ENCODE measurements at regions not wholly inside any gene's neighbourhood (a gene's known extent, or its start where the extent isn't known, plus 50 kb on each side); places are given as distances from the start of the nearest gene placed in this dataset.

DNA sequence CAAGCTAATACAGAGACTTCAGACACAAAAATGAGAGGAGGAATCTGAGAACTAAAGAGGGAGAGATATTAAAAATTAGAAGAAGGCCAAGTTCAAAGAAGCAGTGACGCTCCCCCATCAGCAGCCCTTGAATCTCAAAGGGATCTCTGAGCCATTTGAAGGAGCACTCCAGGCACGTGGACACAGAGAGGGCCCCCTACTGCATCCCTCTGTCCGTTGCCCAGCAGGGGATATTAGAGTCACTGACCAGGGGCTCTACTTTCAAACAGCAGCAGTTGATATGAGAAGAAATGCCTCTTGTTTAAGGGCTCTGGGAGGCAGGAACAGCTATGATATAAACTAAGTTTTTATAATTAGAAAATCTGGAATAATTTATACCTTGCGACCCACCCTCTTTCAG is 479.0 kb upstream of the SALL1 start:
- no peaks in the 10 kb centered on the region for H3K36me3 ChIP-seq (replicated peaks in 1 of 2; ENCODE audit: control insufficient read depth in 2 of 2, insufficient read depth in 2 of 2, low read length in 2 of 2)
- no peak overlapping the region for H3K4ac ChIP-seq (ENCODE audit: low read length)
- H3K4me3 ChIP-seq (ENCODE audit: low read length in 2 of 2), result no peak overlapping the region
- no peak for DNase-seq (ENCODE audit: low spot score)
- no peaks in the 10 kb centered on the region for H3K79me1 ChIP-seq (ENCODE audit: low read depth, low read length)
- H3K18ac ChIP-seq (ENCODE audit: low read length), result no peak overlapping the region
- no peak overlapping the region for H2BK15ac ChIP-seq (ENCODE audit: low read length)
- no peak overlapping the region for H2BK12ac ChIP-seq (ENCODE audit: low read length)
- no peak overlapping the region for H4K91ac ChIP-seq (ENCODE audit: low read depth, low read length, poor library complexity)
- no peak overlapping the region for H3K9ac ChIP-seq (ENCODE audit: low read depth, low read length, poor library complexity)
- H2AFZ ChIP-seq (ENCODE audit: low read length), result no peak overlapping the region
- H2AK5ac ChIP-seq (ENCODE audit: low read depth, low read length), result no peak overlapping the region
- no CpG with 5 or more reads among the region's 4 CpGs for WGBS, 2 donors (ENCODE audit: extremely low coverage in 2 of 2, insufficient read length in 2 of 2, insufficient replicate concordance in 1 of 2)
- H2BK5ac ChIP-seq (ENCODE audit: low read length), result no peak overlapping the region
- no peak overlapping the region for H2BK120ac ChIP-seq (ENCODE audit: low read depth, low read length)
- no peak overlapping the region for H3K27ac ChIP-seq (replicated peaks; ENCODE audit: low read length)
- H3K4me1 ChIP-seq (ENCODE audit: control insufficient read depth in 2 of 2, insufficient read depth in 1 of 2, low read depth in 1 of 2, low read length in 2 of 2), result no peaks in the 10 kb centered on the region
- H3K23ac ChIP-seq (ENCODE audit: low read depth, low read length, poor library complexity), result no peak overlapping the region
- no peak overlapping the region for H3K4me2 ChIP-seq (ENCODE audit: insufficient read depth, low read length, poor library complexity, severe bottlenecking)
- H3K9me3 ChIP-seq (replicated peaks in 1 of 2; ENCODE audit: control insufficient read depth in 2 of 2, insufficient read depth in 1 of 2, low read depth in 1 of 2, low read length in 2 of 2), result no peaks in the 10 kb centered on the region
- no peaks in the 10 kb centered on the region for H3K27me3 ChIP-seq (ENCODE audit: control insufficient read depth in 3 of 3, insufficient read depth in 3 of 3, low read depth in 1 of 3, low read length in 3 of 3)
- H3K14ac ChIP-seq (ENCODE audit: low read length), result no peak overlapping the region
- no peak overlapping the region for H4K8ac ChIP-seq (ENCODE audit: low read depth, low read length)

DNA sequence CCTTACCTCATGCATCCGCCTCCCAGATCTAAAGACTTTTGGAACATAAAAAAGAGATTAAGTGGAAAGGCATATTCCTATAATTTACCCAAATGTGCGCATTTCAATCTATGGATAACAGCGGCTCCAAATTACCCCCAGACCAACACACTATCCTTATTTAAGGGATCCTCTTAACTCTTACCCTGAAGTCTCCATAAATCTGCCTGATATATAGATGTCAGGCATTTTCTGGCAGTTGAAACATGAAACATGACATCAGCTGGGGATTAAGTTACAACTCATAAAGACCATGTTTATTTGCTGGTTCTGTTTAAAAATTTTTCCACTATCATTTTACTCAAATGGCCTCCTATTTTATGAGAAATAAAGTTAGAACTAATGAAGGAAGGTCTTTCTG is 478.5 kb upstream of the SALL1 start:
- no peak overlapping the region for H4K91ac ChIP-seq (ENCODE audit: low read depth, low read length, poor library complexity)
- H3K27ac ChIP-seq (replicated peaks; ENCODE audit: low read length), result no peak overlapping the region
- H2BK5ac ChIP-seq (ENCODE audit: low read length), result no peak overlapping the region
- no peaks in the 10 kb centered on the region for H3K36me3 ChIP-seq (replicated peaks in 1 of 2; ENCODE audit: control insufficient read depth in 2 of 2, insufficient read depth in 2 of 2, low read length in 2 of 2)
- no peak overlapping the region for H3K4ac ChIP-seq (ENCODE audit: low read length)
- H3K27me3 ChIP-seq (ENCODE audit: control insufficient read depth in 3 of 3, insufficient read depth in 3 of 3, low read depth in 1 of 3, low read length in 3 of 3), result no peaks in the 10 kb centered on the region
- no peak overlapping the region for H2AFZ ChIP-seq (ENCODE audit: low read length)
- no peaks in the 10 kb centered on the region for H3K4me1 ChIP-seq (ENCODE audit: control insufficient read depth in 2 of 2, insufficient read depth in 1 of 2, low read depth in 1 of 2, low read length in 2 of 2)
- no peaks in the 10 kb centered on the region for H3K9me3 ChIP-seq (replicated peaks in 1 of 2; ENCODE audit: control insufficient read depth in 2 of 2, insufficient read depth in 1 of 2, low read depth in 1 of 2, low read length in 2 of 2)
- H2AK5ac ChIP-seq (ENCODE audit: low read depth, low read length), result no peak overlapping the region
- H2BK12ac ChIP-seq (ENCODE audit: low read length), result no peak overlapping the region
- H3K23ac ChIP-seq (ENCODE audit: low read depth, low read length, poor library complexity), result no peak overlapping the region
- no peak overlapping the region for H2BK15ac ChIP-seq (ENCODE audit: low read length)
- no CpG with 5 or more reads among the region's 3 CpGs for WGBS, 2 donors (ENCODE audit: extremely low coverage in 2 of 2, insufficient read length in 2 of 2, insufficient replicate concordance in 1 of 2)
- H4K8ac ChIP-seq (ENCODE audit: low read depth, low read length), result no peak overlapping the region
- no peak overlapping the region for H3K9ac ChIP-seq (ENCODE audit: low read depth, low read length, poor library complexity)
- no peak overlapping the region for H3K14ac ChIP-seq (ENCODE audit: low read length)
- H3K79me1 ChIP-seq (ENCODE audit: low read depth, low read length), result no peaks in the 10 kb centered on the region
- H2BK120ac ChIP-seq (ENCODE audit: low read depth, low read length), result no peak overlapping the region
- no peak overlapping the region for H3K4me3 ChIP-seq (ENCODE audit: low read length in 2 of 2)
- no peak for DNase-seq (ENCODE audit: low spot score)
- H3K18ac ChIP-seq (ENCODE audit: low read length), result no peak overlapping the region
- H3K4me2 ChIP-seq (ENCODE audit: insufficient read depth, low read length, poor library complexity, severe bottlenecking), result no peak overlapping the region

DNA sequence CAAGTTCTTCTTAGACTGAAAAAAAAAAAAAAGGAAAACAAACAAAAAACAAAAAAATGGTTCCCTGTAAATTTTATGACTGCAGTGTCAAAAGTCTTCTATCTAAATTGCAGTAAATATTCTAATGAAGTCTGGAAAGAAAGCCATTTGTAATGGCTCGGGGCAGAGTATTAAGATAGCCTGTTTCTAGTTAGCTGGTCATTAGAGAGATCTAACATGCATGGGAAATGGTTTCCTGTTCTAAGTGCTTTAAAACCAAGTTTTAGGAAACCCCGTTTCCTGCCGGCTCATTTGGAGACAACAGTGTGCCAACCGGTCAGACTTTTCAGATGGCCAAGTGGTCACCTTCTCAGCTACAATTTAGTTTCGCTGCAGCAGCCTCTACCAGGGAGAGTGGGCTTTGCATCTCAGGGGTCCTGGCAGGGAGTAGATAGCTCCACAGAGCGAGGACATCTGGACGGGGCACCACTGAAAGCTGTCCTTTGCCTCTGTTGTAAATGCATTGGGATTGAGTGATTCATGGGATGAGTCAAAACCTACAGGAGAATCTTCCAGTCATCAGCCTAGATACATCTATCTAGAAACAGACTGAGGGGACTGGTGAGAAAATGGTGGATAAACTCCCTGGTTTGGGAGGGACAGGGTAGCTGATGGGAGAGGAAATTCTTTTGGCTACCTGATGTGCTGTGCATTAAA is 473.2 kb upstream of the SALL1 start:
- Histone ChIP-seq H3K14ac (ENCODE audit: low read length) (no peak overlapping the region), H4K8ac (ENCODE audit: low read depth, low read length) (no peak overlapping the region), H3K4me2 (ENCODE audit: insufficient read depth, low read length, poor library complexity, severe bottlenecking) (no peak overlapping the region), H2AFZ (ENCODE audit: low read length) (no peak overlapping the region), H3K23ac (ENCODE audit: low read depth, low read length, poor library complexity) (no peak overlapping the region), H2BK15ac (ENCODE audit: low read length) (no peak overlapping the region), H4K91ac (ENCODE audit: low read depth, low read length, poor library complexity) (no peak overlapping the region), H2AK5ac (ENCODE audit: low read depth, low read length) (no peak overlapping the region), H3K9ac (ENCODE audit: low read depth, low read length, poor library complexity) (no peak overlapping the region), H2BK5ac (ENCODE audit: low read length) (no peak overlapping the region), H3K36me3 (replicated peaks in 1 of 2; ENCODE audit: control insufficient read depth in 2 of 2, insufficient read depth in 2 of 2, low read length in 2 of 2) (no peaks in the 10 kb centered on the region), H3K4ac (ENCODE audit: low read length) (no peak overlapping the region), H3K27me3 (ENCODE audit: control insufficient read depth in 3 of 3, insufficient read depth in 3 of 3, low read depth in 1 of 3, low read length in 3 of 3) (no peaks in the 10 kb centered on the region), H3K4me3 (ENCODE audit: low read length in 2 of 2) (no peak overlapping the region), H3K4me1 (ENCODE audit: control insufficient read depth in 2 of 2, insufficient read depth in 1 of 2, low read depth in 1 of 2, low read length in 2 of 2) (peaks cover 0 to 1% of the 10 kb centered on the region in 2 donors), H3K18ac (ENCODE audit: low read length) (peak overlapping the region; percentile 24), H3K79me1 (ENCODE audit: low read depth, low read length) (no peaks in the 10 kb centered on the region), H3K9me3 (replicated peaks in 1 of 2; ENCODE audit: control insufficient read depth in 2 of 2, insufficient read depth in 1 of 2, low read depth in 1 of 2, low read length in 2 of 2) (no peaks in the 10 kb centered on the region), H2BK120ac (ENCODE audit: low read depth, low read length) (no peak overlapping the region), H2BK12ac (ENCODE audit: low read length) (no peak overlapping the region), H3K27ac (replicated peaks; ENCODE audit: low read length) (no peak overlapping the region)
- WGBS, 2 donors (ENCODE audit: extremely low coverage in 2 of 2, insufficient read length in 2 of 2, insufficient replicate concordance in 1 of 2), result no CpG with 5 or more reads among the region's 7 CpGs
- no peak for DNase-seq (ENCODE audit: low spot score)

DNA sequence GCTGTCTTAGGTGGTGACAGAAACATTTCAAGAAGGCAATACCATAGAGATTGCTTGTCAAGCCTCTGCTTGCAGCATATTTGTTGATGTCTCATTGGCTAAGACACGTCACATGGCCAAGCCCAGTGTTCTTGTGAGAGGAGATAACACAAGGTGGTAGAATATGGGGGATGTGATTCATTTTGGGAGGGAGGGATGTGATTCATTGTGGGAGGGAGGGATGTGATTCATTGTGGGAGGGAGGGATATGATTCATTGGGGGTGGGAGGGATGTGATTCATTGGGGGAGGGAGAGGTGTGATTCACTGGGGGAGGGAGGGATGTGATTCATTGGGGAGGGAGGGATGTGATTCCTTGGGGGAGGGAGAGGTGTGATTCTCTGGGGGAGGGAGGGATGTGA is 470.5 kb upstream of the SALL1 start:
- Histone ChIP-seq H2AFZ (ENCODE audit: low read length) (no peak overlapping the region), H4K91ac (ENCODE audit: low read depth, low read length, poor library complexity) (no peak overlapping the region), H3K4me2 (ENCODE audit: insufficient read depth, low read length, poor library complexity, severe bottlenecking) (no peak overlapping the region), H2AK5ac (ENCODE audit: low read depth, low read length) (no peak overlapping the region), H2BK120ac (ENCODE audit: low read depth, low read length) (no peak overlapping the region), H3K4me1 (ENCODE audit: control insufficient read depth in 2 of 2, insufficient read depth in 1 of 2, low read depth in 1 of 2, low read length in 2 of 2) (peaks cover 0 to 6% of the 10 kb centered on the region in 2 donors), H2BK5ac (ENCODE audit: low read length) (no peak overlapping the region), H2BK12ac (ENCODE audit: low read length) (no peak overlapping the region), H3K9me3 (replicated peaks in 1 of 2; ENCODE audit: control insufficient read depth in 2 of 2, insufficient read depth in 1 of 2, low read depth in 1 of 2, low read length in 2 of 2) (no peaks in the 10 kb centered on the region), H3K23ac (ENCODE audit: low read depth, low read length, poor library complexity) (no peak overlapping the region), H3K4me3 (ENCODE audit: low read length in 2 of 2) (no peak overlapping the region), H2BK15ac (ENCODE audit: low read length) (no peak overlapping the region), H3K18ac (ENCODE audit: low read length) (no peak overlapping the region), H3K27ac (replicated peaks; ENCODE audit: low read length) (no peak overlapping the region), H3K4ac (ENCODE audit: low read length) (no peak overlapping the region), H3K36me3 (replicated peaks in 1 of 2; ENCODE audit: control insufficient read depth in 2 of 2, insufficient read depth in 2 of 2, low read length in 2 of 2) (no peaks in the 10 kb centered on the region), H4K8ac (ENCODE audit: low read depth, low read length) (no peak overlapping the region), H3K9ac (ENCODE audit: low read depth, low read length, poor library complexity) (no peak overlapping the region), H3K27me3 (ENCODE audit: control insufficient read depth in 3 of 3, insufficient read depth in 3 of 3, low read depth in 1 of 3, low read length in 3 of 3) (no peaks in the 10 kb centered on the region), H3K14ac (ENCODE audit: low read length) (no peak overlapping the region), H3K79me1 (ENCODE audit: low read depth, low read length) (no peaks in the 10 kb centered on the region)
- no peak for DNase-seq (ENCODE audit: low spot score)
- WGBS, 2 donors (ENCODE audit: extremely low coverage in 2 of 2, insufficient read length in 2 of 2, insufficient replicate concordance in 1 of 2), result no CpG with 5 or more reads among the region's 1 CpG

Measured in neuronal stem cell (in vitro differentiated cells).